Kidney (tissue), 13 donors: ENCODE measurements at regions not wholly inside any gene's neighbourhood (a gene's known extent, or its start where the extent isn't known, plus 50 kb on each side); places are given as distances from the start of the nearest gene placed in this dataset.

ENCODE experiments used
- DNase-seq, 5 donors: peaks; one replicate each; pipeline ENCODE4 v3.0.0-alpha.2; 2013 to 2020
- FAIRE-seq: peaks from 2 replicates; lab custom pipeline; 2012; peaks lifted over from hg19 to GRCh38; lab: Jason Lieb, UNC
- H3K27ac ChIP-seq, 2 donors: one replicate each; pipeline ENCODE4 v1.7.0; 2013; ENCODE audit warnings: low read depth in 2 of 2, low read length in 2 of 2, inconsistent platforms in 1 of 2
- H3K27me3 ChIP-seq: one replicate; pipeline ENCODE4 v1.7.1; 2013; ENCODE audit warnings: low read length, inconsistent platforms; ENCODE audit not compliant: control insufficient read depth, insufficient read depth
- H3K36me3 ChIP-seq, 3 donors: one replicate each; pipeline versions ENCODE4 v1.7.0 to v1.7.1; 2013; ENCODE audit warnings: low read length in 3 of 3, control low read depth in 1 of 3, inconsistent platforms in 1 of 3; ENCODE audit not compliant: insufficient read depth in 3 of 3, control insufficient read depth in 2 of 3
- H3K4me1 ChIP-seq, 3 donors: one replicate each; pipeline versions ENCODE4 v1.7.0 to v1.7.1; 2013; ENCODE audit warnings: low read length in 3 of 3, inconsistent platforms in 1 of 3, low read depth in 1 of 3; ENCODE audit not compliant: control insufficient read depth in 2 of 3, insufficient read depth in 2 of 3
- H3K4me3 ChIP-seq, 3 donors: one replicate each; pipeline versions ENCODE4 v1.7.0 to v1.8.1; 2013; ENCODE audit warnings: low read length in 3 of 3, control low read depth in 1 of 3, inconsistent platforms in 1 of 3
- H3K9ac ChIP-seq, 3 donors: one replicate each; pipeline versions ENCODE4 v1.7.0 to v1.7.1; 2013; ENCODE audit warnings: low read length in 3 of 3, control low read depth in 1 of 3, inconsistent platforms in 1 of 3
- H3K9me3 ChIP-seq, 3 donors: one replicate each; pipeline versions ENCODE4 v1.7.0 to v1.7.1; 2013; ENCODE audit warnings: low read length in 3 of 3, control low read depth in 1 of 3, inconsistent platforms in 1 of 3; ENCODE audit not compliant: control insufficient read depth in 2 of 3, insufficient read depth in 1 of 3
- intact Hi-C: fragments of 100-400 bp; cut with DNase I; formaldehyde crosslinking; loops from one replicate; pipeline ENCODE4 v1.11.1; 2022
- TF ChIP-seq, protein P1 (sequence below): IDR thresholded peaks from 3 replicates; pipeline ENCODE4 v1.5.1; 2012; ENCODE audit warnings: mild to moderate bottlenecking, moderate library complexity, borderline replicate concordance; ENCODE audit not compliant: insufficient read depth; ENCODE audit errors: extremely low read depth
- donor health status: control.
- donor health status: control.
- donor health status: control.
- donor health status: control.
- donor health status: control.
- donor health status: DM: yes; HTN: yes; CAD: no.
- donor health status: Normal renal cell carcinoma (clear cell type).

DNA sequence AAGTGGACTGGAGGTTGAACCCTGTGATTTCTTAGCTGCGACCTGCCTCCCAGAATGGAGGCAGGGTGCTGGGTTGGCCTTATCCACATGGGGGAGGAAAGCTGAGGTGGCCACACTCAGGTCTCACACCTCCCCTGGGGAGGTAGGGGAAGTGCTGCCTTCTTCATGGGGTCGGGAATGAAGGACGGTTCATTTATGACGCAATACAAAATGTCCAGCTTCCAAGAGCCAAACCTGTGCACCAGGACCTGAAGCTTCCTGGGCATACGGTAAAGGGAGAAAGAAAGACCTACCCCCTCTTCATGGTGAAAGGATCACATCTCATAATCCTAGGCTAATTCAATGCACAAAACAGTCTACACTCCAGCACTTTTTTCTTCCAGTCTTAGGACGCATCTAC lies 150.6 kb upstream of the CDYL start:
- Histone ChIP-seq H3K9ac (no peak overlapping the region), H3K27me3 (no peaks in the 10 kb centered on the region), H3K4me3 (no peak overlapping the region), H3K27ac (no peak overlapping the region), H3K4me1 (no peaks in the 10 kb centered on the region), H3K9me3 (peaks cover 0 to 5% (median 3%) of the 10 kb centered on the region in 3 donors), H3K36me3 (no peaks in the 10 kb centered on the region)
- DNase-seq: no peak
- TF ChIP-seq, protein P1, sequence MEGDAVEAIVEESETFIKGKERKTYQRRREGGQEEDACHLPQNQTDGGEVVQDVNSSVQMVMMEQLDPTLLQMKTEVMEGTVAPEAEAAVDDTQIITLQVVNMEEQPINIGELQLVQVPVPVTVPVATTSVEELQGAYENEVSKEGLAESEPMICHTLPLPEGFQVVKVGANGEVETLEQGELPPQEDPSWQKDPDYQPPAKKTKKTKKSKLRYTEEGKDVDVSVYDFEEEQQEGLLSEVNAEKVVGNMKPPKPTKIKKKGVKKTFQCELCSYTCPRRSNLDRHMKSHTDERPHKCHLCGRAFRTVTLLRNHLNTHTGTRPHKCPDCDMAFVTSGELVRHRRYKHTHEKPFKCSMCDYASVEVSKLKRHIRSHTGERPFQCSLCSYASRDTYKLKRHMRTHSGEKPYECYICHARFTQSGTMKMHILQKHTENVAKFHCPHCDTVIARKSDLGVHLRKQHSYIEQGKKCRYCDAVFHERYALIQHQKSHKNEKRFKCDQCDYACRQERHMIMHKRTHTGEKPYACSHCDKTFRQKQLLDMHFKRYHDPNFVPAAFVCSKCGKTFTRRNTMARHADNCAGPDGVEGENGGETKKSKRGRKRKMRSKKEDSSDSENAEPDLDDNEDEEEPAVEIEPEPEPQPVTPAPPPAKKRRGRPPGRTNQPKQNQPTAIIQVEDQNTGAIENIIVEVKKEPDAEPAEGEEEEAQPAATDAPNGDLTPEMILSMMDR: no peak
- intact Hi-C loops: no loop called here
- FAIRE-seq: no peak

DNA sequence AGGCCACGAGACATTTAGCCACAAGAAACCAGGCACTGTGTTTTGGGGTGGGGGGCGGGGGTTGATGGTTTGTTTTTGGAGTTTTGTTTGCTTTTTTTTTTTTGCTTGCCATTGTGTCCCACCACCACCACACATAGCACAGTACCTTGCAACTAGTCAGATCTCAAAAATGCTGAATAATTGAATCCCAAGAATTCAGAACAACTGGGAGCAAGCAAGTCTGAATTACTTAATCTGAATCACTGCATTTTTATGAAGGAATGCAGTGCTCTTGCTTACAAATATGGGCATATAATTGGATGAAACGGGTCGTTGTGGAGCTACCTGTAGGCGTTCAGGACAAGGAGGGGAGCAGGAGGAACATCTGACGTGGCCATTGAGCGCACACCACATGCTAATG lies 151.5 kb upstream of the CDYL start:
- Histone ChIP-seq H3K9ac (no peak overlapping the region), H3K9me3 (peaks cover 0 to 5% (median 3%) of the 10 kb centered on the region in 3 donors), H3K4me3 (no peak overlapping the region), H3K36me3 (no peaks in the 10 kb centered on the region), H3K4me1 (no peaks in the 10 kb centered on the region), H3K27ac (no peak overlapping the region), H3K27me3 (no peaks in the 10 kb centered on the region)
- DNase-seq: no peak
- TF ChIP-seq, protein P1: no peak
- intact Hi-C loops: no loop called here
- no peak for FAIRE-seq

DNA sequence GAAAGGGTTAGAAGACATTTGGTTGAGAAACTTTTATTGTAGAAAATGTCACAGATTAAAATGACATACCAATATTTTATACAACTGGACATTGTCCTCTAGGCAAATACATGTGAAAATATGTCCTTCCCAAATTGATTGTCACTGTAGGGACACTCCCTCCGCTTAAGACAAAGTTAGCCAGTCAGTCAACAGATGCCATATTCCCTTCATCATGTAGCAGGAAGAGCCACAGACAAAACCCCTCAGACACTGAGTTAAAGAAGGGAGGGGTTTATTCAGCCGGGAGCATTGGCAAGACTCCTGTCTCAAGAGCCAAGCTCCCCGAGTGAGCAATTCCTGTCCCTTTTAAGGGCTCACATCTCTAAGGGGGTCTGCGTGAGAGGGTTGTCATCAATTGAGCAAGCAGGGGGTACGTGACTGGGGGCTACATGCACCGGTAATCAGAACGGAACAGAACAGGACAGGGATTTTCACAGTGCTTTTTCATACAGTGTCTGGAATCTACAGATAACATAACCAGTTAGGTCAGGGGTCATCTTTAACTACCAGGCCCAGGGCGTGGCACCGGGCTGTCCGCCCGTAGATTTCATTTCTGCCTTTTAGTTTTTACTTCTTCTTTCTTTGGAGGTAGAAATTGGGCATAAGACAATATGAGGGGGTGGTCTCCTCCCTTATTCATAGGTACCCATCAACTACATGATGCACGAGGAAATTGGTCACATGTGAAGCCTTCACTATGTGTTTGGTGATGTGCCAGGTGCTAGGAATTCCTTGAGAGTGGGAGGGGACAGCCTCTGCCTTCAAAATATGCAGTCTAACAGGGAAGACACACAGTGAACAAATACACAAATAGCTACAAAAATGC lies 155.7 kb upstream of the CDYL start:
- FAIRE-seq: no peak
- Histone ChIP-seq H3K27ac (no peak overlapping the region), H3K4me3 (no peak overlapping the region), H3K9me3 (no peaks in the 10 kb centered on the region), H3K9ac (no peak overlapping the region), H3K4me1 (no peaks in the 10 kb centered on the region), H3K27me3 (no peaks in the 10 kb centered on the region), H3K36me3 (no peaks in the 10 kb centered on the region)
- no peak for DNase-seq
- intact Hi-C loops: no loop called here
- TF ChIP-seq, protein P1: no peak

DNA sequence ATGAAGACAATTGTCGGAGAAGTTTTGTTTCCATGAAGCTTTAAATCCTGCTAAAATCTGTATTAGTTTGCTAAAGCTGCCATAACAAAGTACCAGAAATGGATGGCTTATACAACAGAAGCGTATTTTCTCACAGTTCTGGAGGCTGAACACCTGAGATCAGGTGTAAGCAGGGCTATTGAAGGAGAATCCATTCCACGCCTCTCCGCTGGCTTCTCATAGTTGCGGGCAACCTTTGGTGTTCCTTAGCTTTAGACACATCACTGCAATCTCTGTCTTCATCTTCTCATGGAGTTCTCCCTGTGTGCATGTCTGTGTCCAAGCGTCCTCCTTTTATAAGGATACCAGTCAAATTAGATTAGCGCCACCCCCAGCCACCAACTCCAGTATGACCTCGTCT lies 159.9 kb upstream of the CDYL start:
- Histone ChIP-seq H3K4me3 (no peak overlapping the region), H3K36me3 (no peaks in the 10 kb centered on the region), H3K9me3 (no peaks in the 10 kb centered on the region), H3K27ac (no peak overlapping the region), H3K4me1 (peaks cover 0 to 3% (median 2%) of the 10 kb centered on the region in 3 donors), H3K27me3 (no peaks in the 10 kb centered on the region), H3K9ac (no peak overlapping the region)
- no peak for DNase-seq
- TF ChIP-seq, protein P1: no peak
- FAIRE-seq: no peak
- intact Hi-C loops: no loop called here
